HG03196 (cell line): ENCODE measurements at regions not wholly inside any gene's neighbourhood (a gene's known extent, or its start where the extent isn't known, plus 50 kb on each side); places are given as distances from the start of the nearest gene placed in this dataset.
"Not testable (repeated sequence)": the region's sequence is repeated elsewhere in the genome, so short reads cannot be mapped to it uniquely, and the experiment has no call there.

Source experiments
- ATAC-seq: cut with Tn5 transposase; IDR thresholded peaks from one replicate; pipeline ENCODE4 v1.9.1; 2021; ENCODE audit not compliant: unreplicated experiment

DNA sequence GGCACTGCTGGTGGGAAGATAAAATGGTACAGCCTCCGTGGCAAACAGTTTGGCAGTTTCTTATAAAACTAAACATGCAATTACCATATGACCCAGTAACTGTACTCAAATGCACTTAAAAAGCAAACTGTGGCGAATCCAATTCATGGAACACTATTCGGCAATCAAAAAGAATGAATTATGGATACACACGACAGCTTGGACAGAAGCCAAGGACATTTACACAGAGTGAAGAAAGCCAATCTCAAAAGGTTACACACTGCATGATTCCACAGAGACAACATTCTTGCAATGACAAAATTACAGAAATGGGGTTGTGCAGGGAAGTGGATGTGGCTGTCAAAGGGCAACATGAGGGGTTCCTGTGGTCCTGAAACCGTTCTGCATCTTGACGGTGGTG, 122.1 kb upstream of the IQSEC1 start:
- ATAC-seq = no peak

GRCh38 chr3:13194285-13195209, 121.3 kb upstream of the IQSEC1 start:
- ATAC-seq = no peak

GRCh38 chr3:13193320-13194284, 120.4 kb upstream of the IQSEC1 start:
- ATAC-seq = no peak

- ATAC-seq = no peak
Observed at GRCh38 chr3:13192471-13193213, 119.4 kb upstream of the IQSEC1 start.

DNA sequence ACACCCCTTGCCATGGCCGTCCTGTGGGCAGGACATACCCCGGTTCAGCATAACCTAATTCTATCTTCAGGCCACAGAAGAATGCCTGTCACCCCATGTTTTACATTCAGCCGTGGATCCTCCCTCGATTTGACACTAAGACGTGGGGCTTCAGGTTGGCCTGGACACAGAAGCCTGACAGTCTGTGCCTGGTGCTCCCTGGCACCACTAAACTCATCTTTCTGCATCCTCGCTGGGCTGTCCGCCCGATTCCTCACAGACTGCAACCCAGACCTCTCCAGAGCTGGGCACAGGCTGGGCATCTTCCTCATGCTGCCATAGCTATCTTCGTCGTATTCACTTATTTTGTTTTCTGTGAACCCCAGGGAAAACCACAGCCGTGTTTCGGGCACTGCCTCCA, 117.8 kb upstream of the IQSEC1 start:
- no peak for ATAC-seq

DNA sequence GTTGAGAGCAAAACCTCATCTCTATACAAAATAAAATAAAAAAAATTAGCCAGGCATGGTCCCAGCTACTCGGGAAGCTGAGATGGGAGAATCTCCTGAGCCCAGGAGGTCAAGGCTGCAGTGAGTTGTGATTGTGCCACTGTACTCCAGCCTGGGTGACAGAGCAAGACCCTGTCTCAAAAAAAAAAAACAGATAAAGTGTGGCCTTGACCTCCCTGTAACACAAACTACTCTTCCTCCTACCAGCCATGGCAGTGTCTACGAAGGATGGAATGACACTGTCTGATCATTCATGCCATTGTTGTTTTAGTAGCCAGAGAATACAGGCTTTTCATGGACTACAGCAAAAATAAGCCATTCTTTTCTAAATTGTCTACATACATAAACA, 117.1 kb upstream of the IQSEC1 start:
- ATAC-seq = no peak

DNA sequence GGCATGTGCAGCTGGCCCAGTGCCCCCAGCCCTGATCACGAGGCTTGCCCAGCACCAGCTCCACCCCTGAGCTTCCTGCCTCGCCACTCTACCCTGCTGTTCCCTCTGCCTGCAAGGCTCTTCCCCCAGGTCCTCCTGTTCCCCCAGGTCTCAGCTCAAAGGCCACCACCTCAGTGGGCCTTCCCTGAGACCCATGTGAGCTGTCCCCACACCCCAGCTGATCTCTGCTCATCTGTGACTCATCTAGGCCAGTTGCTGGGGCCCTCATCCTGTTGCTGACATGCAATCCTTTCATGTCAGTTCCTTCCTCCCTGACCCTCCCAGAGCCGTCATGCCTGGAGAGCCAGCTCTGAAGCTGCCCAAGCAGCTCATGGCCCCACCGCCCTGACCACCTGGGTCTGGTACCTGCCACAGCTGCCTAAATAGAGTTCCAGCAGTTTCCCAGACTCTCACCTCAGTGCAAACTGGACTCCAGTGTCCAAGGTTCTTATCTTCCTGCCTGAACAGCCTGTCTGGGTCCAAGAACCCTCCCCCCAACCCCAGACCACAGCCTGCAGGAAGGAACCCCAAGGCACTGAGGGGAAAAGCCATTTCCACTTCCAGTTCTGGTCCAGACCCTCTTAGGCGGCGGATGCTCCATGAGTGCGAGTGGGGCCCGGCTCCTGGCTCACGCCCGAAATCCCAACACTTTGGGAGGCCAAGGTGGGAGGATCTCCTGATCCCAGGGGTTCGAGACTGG, 116.6 kb upstream of the IQSEC1 start:
- ATAC-seq = no peak

DNA sequence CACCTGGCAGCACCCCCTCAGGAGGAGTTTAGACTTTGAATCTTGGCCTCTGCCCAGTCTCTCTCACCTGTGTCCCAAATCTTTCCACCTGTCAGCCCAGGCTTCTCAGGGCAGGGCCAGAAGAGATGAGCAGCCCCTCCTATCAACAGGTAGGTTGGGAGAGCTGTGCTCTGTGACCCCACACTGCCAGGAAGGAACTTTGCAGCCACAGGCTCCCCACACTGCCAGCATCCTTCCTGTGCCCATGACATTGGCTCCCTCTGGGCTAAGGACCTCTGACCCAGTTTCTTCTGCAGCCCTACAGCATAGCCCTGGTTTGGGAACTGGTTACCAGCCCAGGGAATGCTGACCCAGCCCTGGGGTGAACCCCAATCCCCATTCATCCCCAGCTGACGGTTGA, 115.7 kb upstream of the IQSEC1 start:
- ATAC-seq = no peak

GRCh38 chr3:13188181-13188779, 115.1 kb upstream of the IQSEC1 start:
- no peak for ATAC-seq

DNA sequence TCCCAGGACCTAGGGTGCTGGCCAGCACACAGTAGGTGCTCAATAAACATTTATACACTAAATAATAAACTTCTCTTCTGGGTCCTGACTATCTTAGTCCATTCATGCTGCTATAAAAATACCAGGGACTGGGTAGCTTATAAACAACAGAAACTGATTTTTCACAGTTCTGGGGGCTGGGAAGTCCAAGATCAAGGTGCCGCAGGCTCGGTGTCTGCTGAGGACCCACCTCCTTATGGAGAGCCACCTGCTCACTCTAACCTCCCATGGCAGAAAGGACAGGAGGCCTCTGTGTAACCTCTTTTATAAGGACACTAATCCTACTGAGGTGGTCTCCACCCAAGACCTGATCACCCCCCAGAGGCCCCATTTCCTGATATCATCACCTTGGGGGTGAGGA, 114.4 kb upstream of the IQSEC1 start:
- ATAC-seq = no peak

GRCh38 chr3:13186435-13186815, 113.2 kb upstream of the IQSEC1 start:
- no peak for ATAC-seq

DNA sequence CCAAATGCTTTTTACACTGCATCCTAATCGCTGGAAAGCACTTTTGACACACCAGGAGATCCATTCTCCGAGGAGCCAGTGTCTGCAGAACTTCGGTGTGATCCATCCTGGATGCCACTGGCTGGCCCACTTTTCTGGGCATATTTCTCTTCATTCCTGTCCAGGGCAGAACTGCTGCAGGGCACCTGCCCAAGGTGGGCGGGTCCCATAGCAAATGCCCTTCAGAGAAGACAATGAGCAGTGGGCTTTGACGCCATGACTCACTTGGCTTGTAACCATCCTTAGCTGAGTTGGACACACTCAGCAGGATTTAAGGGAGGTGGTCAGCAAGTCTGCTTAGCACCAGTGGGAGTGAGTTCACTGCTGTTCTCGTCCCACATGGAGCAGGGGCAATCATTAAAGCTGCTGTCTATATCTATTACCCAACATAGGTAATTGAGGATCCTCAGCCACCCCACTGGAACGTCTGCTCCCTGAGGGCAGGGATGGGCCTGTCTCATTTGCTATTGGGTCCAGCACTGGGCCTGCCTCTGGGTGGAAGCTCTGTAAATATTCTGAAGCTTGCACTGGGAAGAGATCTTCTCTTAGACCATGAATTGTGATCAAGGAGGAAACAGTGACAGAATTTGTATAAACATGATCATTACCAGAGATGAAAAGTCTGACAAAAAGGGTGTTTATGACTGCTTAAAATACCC, 112.7 kb upstream of the IQSEC1 start:
- no peak for ATAC-seq

- not testable (repeated sequence) for ATAC-seq
Observed at GRCh38 chr3:13179582-13180210, 106.5 kb upstream of the IQSEC1 start.

GRCh38 chr3:13179181-13179580, 106.0 kb upstream of the IQSEC1 start:
- no peak for ATAC-seq

GRCh38 chr3:13178107-13178506, 104.9 kb upstream of the IQSEC1 start:
- no peak for ATAC-seq

GRCh38 chr3:13177641-13178040, 104.4 kb upstream of the IQSEC1 start:
- ATAC-seq = no peak

DNA sequence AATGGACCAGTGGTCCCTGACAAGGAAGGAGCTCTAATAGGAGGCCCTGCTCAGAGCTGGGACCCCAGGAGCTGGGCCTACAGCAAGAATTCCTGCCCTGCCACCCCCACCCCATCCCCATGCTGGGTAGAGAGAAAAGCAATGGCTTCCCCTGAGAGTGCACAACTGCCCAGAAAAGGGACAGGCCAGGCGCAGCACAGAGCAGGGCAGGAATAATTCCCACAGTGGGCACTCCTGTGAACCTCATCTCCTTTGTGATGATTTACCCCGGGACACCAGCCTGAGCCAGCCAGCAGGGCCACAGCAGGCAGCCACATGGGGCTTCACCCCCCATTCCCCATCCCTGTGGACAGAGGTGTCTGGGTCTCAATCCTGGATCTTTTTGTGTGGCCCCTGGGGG, 104.0 kb upstream of the IQSEC1 start:
- ATAC-seq = no peak

GRCh38 chr3:13176445-13176844, 103.2 kb upstream of the IQSEC1 start:
- no peak for ATAC-seq

DNA sequence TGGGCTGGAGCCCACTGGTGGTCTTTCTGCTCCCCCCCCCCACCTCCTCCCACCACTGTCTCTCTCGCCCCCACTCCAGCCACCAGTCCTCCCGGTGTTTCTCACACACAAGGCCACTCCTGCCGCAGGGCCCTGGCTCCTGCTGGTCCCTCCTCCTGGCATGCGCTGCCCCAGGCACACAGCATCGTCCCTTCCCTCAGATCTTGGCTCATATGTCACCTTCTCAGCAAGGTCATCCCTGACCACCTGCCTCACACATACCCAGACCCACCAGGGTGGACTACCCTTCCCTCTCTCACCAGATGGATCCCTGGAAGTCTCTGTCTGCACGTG, 101.5 kb upstream of the IQSEC1 start:
- no peak for ATAC-seq
